ENCODE measurements at regions not wholly inside any gene's neighbourhood (a gene's known extent, or its start where the extent isn't known, plus 50 kb on each side); places are given as distances from the start of the nearest gene placed in this dataset.

- Histone ChIP-seq H3K27me3 (no peaks in the 10 kb centered on the region), H3K36me3 (no peaks in the 10 kb centered on the region), H3K9me3 (no peaks in the 10 kb centered on the region), H3K27ac (no peak overlapping the region), H3K4me1 (no peaks in the 10 kb centered on the region), H3K4me3 (no peak overlapping the region)
- DNase-seq (ENCODE audit: low spot score in 2 of 2), result no peak
- intact Hi-C loops (cut with DNase I; ENCODE audit: low total_unique reads), result no loop called here
- TF ChIP-seq POLR2A (IDR thresholded peaks at IDR 0.05), result no peak
- no peak for TF ChIP-seq POLR2AphosphoS5 (IDR thresholded peaks at IDR 0.05)
- TF ChIP-seq CTCF (IDR thresholded peaks at IDR 0.05), result no peak
Measured at GRCh38 chr2:15763822-15764682, 172.4 kb downstream of the DDX1 start.

GRCh38 chr2:15764683-15765011 is 173.0 kb downstream of the DDX1 start:
- TF ChIP-seq POLR2A (IDR thresholded peaks at IDR 0.05) (no peak), CTCF (IDR thresholded peaks at IDR 0.05) (no peak)
- Histone ChIP-seq H3K27ac (no peak overlapping the region), H3K4me1 (no peaks in the 10 kb centered on the region), H3K4me3 (no peak overlapping the region), H3K27me3 (no peaks in the 10 kb centered on the region), H3K9me3 (no peaks in the 10 kb centered on the region), H3K36me3 (no peaks in the 10 kb centered on the region)
- intact Hi-C loops (cut with DNase I; ENCODE audit: low total_unique reads), result no loop called here
- no peak for DNase-seq (ENCODE audit: low spot score in 2 of 2)

GRCh38 chr2:15765211-15765610 is 173.5 kb downstream of the DDX1 start:
- Histone ChIP-seq H3K9me3 (no peaks in the 10 kb centered on the region), H3K4me1 (no peaks in the 10 kb centered on the region), H3K36me3 (no peaks in the 10 kb centered on the region), H3K27ac (no peak overlapping the region), H3K27me3 (no peaks in the 10 kb centered on the region), H3K4me3 (no peak overlapping the region)
- DNase-seq (ENCODE audit: low spot score in 2 of 2), result no peak
- no peak for TF ChIP-seq POLR2A (IDR thresholded peaks at IDR 0.05)
- no peak for TF ChIP-seq CTCF (IDR thresholded peaks at IDR 0.05)
- no peak for TF ChIP-seq POLR2AphosphoS5 (IDR thresholded peaks at IDR 0.05)
- intact Hi-C loops (cut with DNase I; ENCODE audit: low total_unique reads), result no loop called here

- intact Hi-C loops (cut with DNase I; ENCODE audit: low total_unique reads), result no loop called here
- H3K9me3 ChIP-seq, result no peaks in the 10 kb centered on the region
- no peaks in the 10 kb centered on the region for H3K36me3 ChIP-seq
- no peaks in the 10 kb centered on the region for H3K27me3 ChIP-seq
- DNase-seq (ENCODE audit: low spot score in 2 of 2), result no peak
- no peak overlapping the region for H3K4me3 ChIP-seq
- TF ChIP-seq CTCF (IDR thresholded peaks at IDR 0.05) (no peak), POLR2AphosphoS5 (IDR thresholded peaks at IDR 0.05) (no peak), POLR2A (IDR thresholded peaks at IDR 0.05) (no peak)
- no peak overlapping the region for H3K27ac ChIP-seq
- H3K4me1 ChIP-seq, result no peaks in the 10 kb centered on the region
Measured at GRCh38 chr2:15765686-15766302, 174.1 kb downstream of the DDX1 start.

- TF ChIP-seq POLR2AphosphoS5 (IDR thresholded peaks at IDR 0.05) (no peak), POLR2A (IDR thresholded peaks at IDR 0.05) (no peak), CTCF (IDR thresholded peaks at IDR 0.05) (no peak)
Measured at GRCh38 chr2:15766303-15766861, 174.0 kb upstream of the MYCN start.

More at GRCh38 chr2:15766303-15766861, 174.0 kb upstream of the MYCN start:
- Histone ChIP-seq H3K9me3 (no peaks in the 10 kb centered on the region), H3K36me3 (no peaks in the 10 kb centered on the region), H3K27ac (no peak overlapping the region), H3K4me1 (no peaks in the 10 kb centered on the region), H3K27me3 (no peaks in the 10 kb centered on the region), H3K4me3 (no peak overlapping the region)
- no peak for DNase-seq (ENCODE audit: low spot score in 2 of 2)
- intact Hi-C loops (cut with DNase I; ENCODE audit: low total_unique reads), result no loop called here
